ENCODE measurements at regions not wholly inside any gene's neighbourhood (a gene's known extent, or its start where the extent isn't known, plus 50 kb on each side); places are given as distances from the start of the nearest gene placed in this dataset.

DNA sequence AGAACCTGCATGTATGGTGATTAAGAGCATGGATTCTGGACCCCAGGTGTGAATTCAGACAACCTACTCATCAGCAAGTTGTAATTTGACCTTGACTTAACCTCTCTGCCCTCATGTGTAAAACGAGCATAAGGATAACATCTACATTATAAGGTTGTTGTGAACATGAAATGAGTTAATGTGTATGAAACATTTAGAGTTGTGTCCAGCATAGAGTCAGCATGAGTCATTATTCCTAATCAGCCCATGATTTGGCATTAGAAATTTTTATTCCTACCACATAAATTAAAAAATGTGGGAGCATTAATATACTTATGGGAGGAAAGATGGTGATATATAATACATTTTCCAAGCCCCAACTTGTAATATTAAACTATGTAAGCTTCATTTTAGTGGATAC is 95.9 kb upstream of the DDHD1 start:
- TF ChIP-seq, protein P1, sequence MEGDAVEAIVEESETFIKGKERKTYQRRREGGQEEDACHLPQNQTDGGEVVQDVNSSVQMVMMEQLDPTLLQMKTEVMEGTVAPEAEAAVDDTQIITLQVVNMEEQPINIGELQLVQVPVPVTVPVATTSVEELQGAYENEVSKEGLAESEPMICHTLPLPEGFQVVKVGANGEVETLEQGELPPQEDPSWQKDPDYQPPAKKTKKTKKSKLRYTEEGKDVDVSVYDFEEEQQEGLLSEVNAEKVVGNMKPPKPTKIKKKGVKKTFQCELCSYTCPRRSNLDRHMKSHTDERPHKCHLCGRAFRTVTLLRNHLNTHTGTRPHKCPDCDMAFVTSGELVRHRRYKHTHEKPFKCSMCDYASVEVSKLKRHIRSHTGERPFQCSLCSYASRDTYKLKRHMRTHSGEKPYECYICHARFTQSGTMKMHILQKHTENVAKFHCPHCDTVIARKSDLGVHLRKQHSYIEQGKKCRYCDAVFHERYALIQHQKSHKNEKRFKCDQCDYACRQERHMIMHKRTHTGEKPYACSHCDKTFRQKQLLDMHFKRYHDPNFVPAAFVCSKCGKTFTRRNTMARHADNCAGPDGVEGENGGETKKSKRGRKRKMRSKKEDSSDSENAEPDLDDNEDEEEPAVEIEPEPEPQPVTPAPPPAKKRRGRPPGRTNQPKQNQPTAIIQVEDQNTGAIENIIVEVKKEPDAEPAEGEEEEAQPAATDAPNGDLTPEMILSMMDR (IDR thresholded peaks at IDR 0.05) = no peak
- TF ChIP-seq POLR2A (IDR thresholded peaks at IDR 0.05) = no peak
